ENCODE measurements at regions not wholly inside any gene's neighbourhood (a gene's known extent, or its start where the extent isn't known, plus 50 kb on each side); places are given as distances from the start of the nearest gene placed in this dataset.

GRCh38 chr4:132770776-132771175 is 378.3 kb upstream of the PCDH10 start (continued):
- no peak for TF ChIP-seq REST (IDR thresholded peaks at IDR 0.05)
- no peak for TF ChIP-seq HNF4A (conservative IDR thresholded peaks at IDR 0.05)
- no peak for TF ChIP-seq FOXA2 (IDR thresholded peaks at IDR 0.05)
- no peak for TF ChIP-seq CTCF (IDR thresholded peaks at IDR 0.05; ENCODE audit: low read depth, low read length, missing input control)
- no peak for TF ChIP-seq MAX (IDR thresholded peaks at IDR 0.05)

GRCh38 chr4:132792310-132792709 is 356.8 kb upstream of the PCDH10 start:
- TF ChIP-seq REST (IDR thresholded peaks at IDR 0.05) (no peak), GABPA (IDR thresholded peaks at IDR 0.05 in 1 of 2, conservative IDR thresholded peaks at IDR 0.05 in 1 of 2) (no peak), ATF3 (IDR thresholded peaks at IDR 0.05) (no peak), NR2F2 (IDR thresholded peaks at IDR 0.05) (no peak), EGR1 (IDR thresholded peaks at IDR 0.05; ENCODE audit: low read depth in 2 of 2) (no peak)
- Histone ChIP-seq H3K27me3 (ENCODE audit: control insufficient read depth in 4 of 4, insufficient read depth in 4 of 4, low read length in 3 of 4) (no peaks in the 10 kb centered on the region), H3K9me3 (ENCODE audit: control insufficient read depth in 4 of 4, low read length in 3 of 4) (no peaks in the 10 kb centered on the region), H3K27ac (ENCODE audit: low read depth in 1 of 2, low read length in 2 of 2) (no peak overlapping the region), H3K4me3 (ENCODE audit: low read depth in 1 of 3, low read length in 3 of 3) (no peak overlapping the region), H3K36me3 (ENCODE audit: control insufficient read depth in 4 of 4, insufficient read depth in 3 of 4, low read depth in 1 of 4, low read length in 3 of 4) (no peaks in the 10 kb centered on the region), H3K4me1 (ENCODE audit: control insufficient read depth in 4 of 4, insufficient read depth in 4 of 4, low read length in 3 of 4) (no peaks in the 10 kb centered on the region), H3K9ac (ENCODE audit: low read depth in 1 of 2, low read length in 2 of 2) (no peak overlapping the region)
- no peak for DNase-seq (ENCODE audit: low spot score)

- no peak for DNase-seq (ENCODE audit: low spot score)
- no peak overlapping the region for H3K27ac ChIP-seq (ENCODE audit: low read depth in 1 of 2, low read length in 2 of 2)
- WGBS: 63% methylated on average over 1 of the region's 1 CpG
- TF ChIP-seq SP1 (IDR thresholded peaks at IDR 0.05) (no peak), RAD21 (IDR thresholded peaks at IDR 0.05) (no peak), FOXA2 (IDR thresholded peaks at IDR 0.05) (no peak)
- H3K9me3 ChIP-seq (ENCODE audit: control insufficient read depth in 4 of 4, low read length in 3 of 4): no peaks in the 10 kb centered on the region
- no peaks in the 10 kb centered on the region for H3K36me3 ChIP-seq (ENCODE audit: control insufficient read depth in 4 of 4, insufficient read depth in 3 of 4, low read depth in 1 of 4, low read length in 3 of 4)
- H3K4me3 ChIP-seq (ENCODE audit: low read depth in 1 of 3, low read length in 3 of 3): no peak overlapping the region
- no peak overlapping the region for H3K9ac ChIP-seq (ENCODE audit: low read depth in 1 of 2, low read length in 2 of 2)
- no peaks in the 10 kb centered on the region for H3K4me1 ChIP-seq (ENCODE audit: control insufficient read depth in 4 of 4, insufficient read depth in 4 of 4, low read length in 3 of 4)
- H3K27me3 ChIP-seq (ENCODE audit: control insufficient read depth in 4 of 4, insufficient read depth in 4 of 4, low read length in 3 of 4): no peaks in the 10 kb centered on the region
Observed at GRCh38 chr4:132797856-132798255, 351.2 kb upstream of the PCDH10 start.

Data from liver (tissue), 8 donors.